HG03575 (cell line): ENCODE measurements at regions not wholly inside any gene's neighbourhood (a gene's known extent, or its start where the extent isn't known, plus 50 kb on each side); places are given as distances from the start of the nearest gene placed in this dataset.
"Not testable (repeated sequence)": the region's sequence is repeated elsewhere in the genome, so short reads cannot be mapped to it uniquely, and the experiment has no call there.

Experiments used
- ATAC-seq: cut with Tn5 transposase; IDR thresholded peaks from one replicate; pipeline ENCODE4 v1.9.1; 2021; ENCODE audit not compliant: unreplicated experiment, insufficient number of reproducible peaks, low FRiP score; ENCODE audit errors: extremely low read depth

GRCh38 chr12:33966219-33966618, 56.1 kb upstream of the ALG10 start:
- not testable (repeated sequence) for ATAC-seq

GRCh38 chr12:33967760-33968159, 54.5 kb upstream of the ALG10 start:
- no peak for ATAC-seq
